HEK293T (cell line): ENCODE measurements at regions not wholly inside any gene's neighbourhood (a gene's known extent, or its start where the extent isn't known, plus 50 kb on each side); places are given as distances from the start of the nearest gene placed in this dataset.

Experiments
- BHLHE40 ChIP-seq: fragments of 450-650 bp; IDR thresholded peaks from 2 replicates; pipeline ENCODE4 v1.6.1; 2016; ENCODE audit warnings: mild to moderate bottlenecking, moderate library complexity, borderline replicate concordance
- FOXM1 ChIP-seq: fragments of 450-650 bp; IDR thresholded peaks from 2 replicates; pipeline ENCODE4 v1.6.1; 2017; ENCODE audit warnings: mild to moderate bottlenecking, borderline replicate concordance
- PKNOX1 ChIP-seq: fragments of 450-650 bp; IDR thresholded peaks from 2 replicates; pipeline ENCODE4 v1.6.1; 2016

- no peak for TF ChIP-seq BHLHE40
- TF ChIP-seq PKNOX1, result no peak
- no peak for TF ChIP-seq FOXM1
Measured at GRCh38 chr5:67623078-67623477, 426.5 kb upstream of the CD180 start.
